BE2C (cell line): ENCODE measurements at regions not wholly inside any gene's neighbourhood (a gene's known extent, or its start where the extent isn't known, plus 50 kb on each side); places are given as distances from the start of the nearest gene placed in this dataset.
A peak's percentile ranks its signal among the peaks of the same experiment; 100 is the strongest.

Experiments used
- DNase-seq: peaks from one replicate; pipeline ENCODE4 v3.0.0-alpha.2; 2020
- H3K27me3 ChIP-seq: fragments of 250-450 bp; sonication (Bioruptor Pico); 2 replicates; pipeline ENCODE4 v1.5.1; 2020; ENCODE audit warnings: mild to moderate bottlenecking
- H3K36me3 ChIP-seq: fragments of 250-450 bp; sonication (Bioruptor Pico); 2 replicates; pipeline ENCODE4 v1.5.1; 2020; ENCODE audit warnings: mild to moderate bottlenecking
- H3K4me1 ChIP-seq: fragments of 250-450 bp; sonication (Bioruptor Pico); 2 replicates; pipeline ENCODE4 v1.5.1; 2020
- H3K4me3 ChIP-seq: 2 replicates; pipeline ENCODE4 v1.5.1; 2011; ENCODE audit warnings: low read depth, low read length
- H3K9me3 ChIP-seq: fragments of 250-450 bp; sonication (Bioruptor Pico); 2 replicates; pipeline ENCODE4 v1.5.1; 2020
- CTCF ChIP-seq: IDR thresholded peaks from 2 replicates; pipeline ENCODE4 v1.5.1; 2012; ENCODE audit warnings: mild to moderate bottlenecking, low read depth, low read length

- DNase-seq, result no peak
- Histone ChIP-seq H3K27me3 (no peaks in the 10 kb centered on the region), H3K9me3 (no peaks in the 10 kb centered on the region), H3K4me1 (peaks cover 4% of the 10 kb centered on the region; the same call in 1 of the 2 replicates), H3K4me3 (no peak overlapping the region), H3K36me3 (no peaks in the 10 kb centered on the region)
- no peak for TF ChIP-seq CTCF
Measured at GRCh38 chr4:100287534-100287933, 97.3 kb upstream of the DDIT4L start.

DNA sequence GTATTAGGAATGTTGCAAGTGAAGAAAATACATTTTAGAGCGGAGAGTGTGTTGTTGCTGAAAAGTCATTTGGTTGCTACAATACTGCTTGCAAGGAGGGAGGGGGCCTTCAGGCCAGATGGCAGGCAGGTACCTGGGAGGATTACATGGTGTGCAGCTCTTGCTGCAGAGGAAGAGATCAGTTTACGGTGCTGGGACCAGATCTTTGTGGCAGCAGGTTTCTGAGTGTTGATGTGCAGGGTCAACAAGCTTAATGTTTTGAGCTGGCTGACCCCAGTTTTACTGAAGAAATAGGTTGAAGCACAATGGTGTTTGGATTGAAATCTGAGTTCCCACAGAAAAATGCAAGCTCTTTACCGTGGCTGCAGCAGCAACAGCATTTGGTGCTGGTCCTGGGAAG lies 96.4 kb upstream of the DDIT4L start:
- TF ChIP-seq CTCF, result no peak
- peaks cover 4% of the 10 kb centered on the region; the same call in 1 of the 2 replicates for H3K4me1 ChIP-seq
- no peaks in the 10 kb centered on the region for H3K36me3 ChIP-seq
- DNase-seq, result no peak
- H3K9me3 ChIP-seq, result no peaks in the 10 kb centered on the region
- H3K4me3 ChIP-seq, result no peak overlapping the region
- H3K27me3 ChIP-seq, result no peaks in the 10 kb centered on the region

DNA sequence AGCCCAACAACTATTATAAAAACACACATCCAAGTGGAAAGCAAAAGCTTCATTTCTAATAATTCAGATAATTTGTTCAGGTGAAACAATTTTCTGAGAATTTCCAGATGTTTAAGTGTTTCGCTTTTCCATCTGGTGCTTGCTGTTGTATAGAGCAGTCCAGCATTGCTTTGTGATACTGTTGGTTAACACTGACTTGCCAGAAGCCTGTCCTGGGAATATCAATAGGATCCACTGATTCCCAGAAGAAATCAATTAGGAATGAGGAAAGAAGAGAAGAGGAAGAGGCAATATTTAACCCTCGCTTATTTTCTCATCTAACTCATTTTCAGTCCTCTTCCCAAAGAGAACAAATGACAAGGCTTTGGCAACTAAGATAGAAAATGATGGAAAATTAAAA lies 94.9 kb upstream of the DDIT4L start:
- no peak for TF ChIP-seq CTCF
- Histone ChIP-seq H3K4me1 (no peaks in the 10 kb centered on the region), H3K4me3 (no peak overlapping the region)

DNA sequence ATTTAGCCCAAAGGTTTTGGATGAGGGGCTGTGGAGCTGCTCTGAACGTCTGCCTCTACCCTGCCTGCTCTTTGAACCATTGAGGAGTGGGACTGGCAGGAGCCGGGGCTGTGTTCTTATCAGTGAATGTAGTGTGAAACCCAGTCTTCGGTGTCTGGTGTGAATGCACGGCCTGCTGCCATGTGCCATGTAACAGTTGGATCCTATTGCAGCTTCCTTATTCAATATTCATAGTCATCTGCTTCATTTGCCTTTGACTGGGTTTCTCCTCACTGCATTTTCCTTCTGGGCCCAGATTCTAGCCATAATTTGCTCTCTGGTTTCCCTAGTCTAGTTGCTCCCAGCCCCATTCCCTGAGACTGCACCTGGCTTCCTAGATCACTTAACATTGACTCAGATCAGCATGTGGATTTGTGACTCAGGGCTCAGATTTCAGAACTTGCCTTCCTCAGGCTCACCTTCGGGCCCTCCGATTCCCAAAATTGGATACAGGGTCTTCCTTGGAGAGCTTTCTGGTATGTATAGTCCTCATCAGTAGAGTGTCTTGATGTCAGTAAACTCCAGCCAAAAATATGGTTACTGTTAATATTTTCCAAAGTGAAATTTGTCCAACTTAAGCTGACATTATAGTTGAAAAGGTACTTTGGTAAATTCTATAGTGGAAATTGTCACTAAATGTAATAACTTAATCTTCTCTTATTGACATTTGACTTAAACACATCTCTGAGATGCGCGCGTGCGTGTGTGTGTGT lies 94.0 kb upstream of the DDIT4L start:
- Histone ChIP-seq H3K27me3 (no peaks in the 10 kb centered on the region), H3K36me3 (no peaks in the 10 kb centered on the region), H3K4me1 (no peaks in the 10 kb centered on the region), H3K9me3 (no peaks in the 10 kb centered on the region), H3K4me3 (no peak overlapping the region)
- DNase-seq, result peak; percentile 20
- no peak for TF ChIP-seq CTCF

More for the DNA sequence above, 94.9 kb upstream of the DDIT4L start:
- DNase-seq, result no peak
- H3K9me3 ChIP-seq, result no peaks in the 10 kb centered on the region
- no peaks in the 10 kb centered on the region for H3K27me3 ChIP-seq
- no peaks in the 10 kb centered on the region for H3K36me3 ChIP-seq

DNA sequence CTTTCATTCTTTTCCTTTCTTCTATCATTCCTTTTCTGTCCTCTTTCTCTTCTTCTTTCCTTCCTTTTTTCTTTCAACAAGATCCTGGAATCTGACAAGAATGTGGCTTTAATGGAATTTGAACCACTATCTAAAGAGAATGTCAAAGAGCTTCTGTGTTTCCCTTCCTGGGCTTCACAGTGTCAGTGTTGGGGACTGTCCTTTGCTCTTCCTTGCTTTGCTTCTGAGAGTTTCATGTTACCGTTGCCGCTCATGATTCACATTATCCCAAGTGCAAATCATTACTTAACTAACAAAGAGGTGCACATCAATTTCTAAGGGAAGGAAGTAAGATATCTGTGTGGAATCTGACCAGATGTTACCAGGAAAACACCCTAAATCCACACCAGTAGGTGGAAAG lies 90.5 kb upstream of the DDIT4L start:
- Histone ChIP-seq H3K27me3 (no peaks in the 10 kb centered on the region), H3K4me1 (no peaks in the 10 kb centered on the region), H3K4me3 (no peak overlapping the region), H3K9me3 (no peaks in the 10 kb centered on the region), H3K36me3 (no peaks in the 10 kb centered on the region)
- TF ChIP-seq CTCF, result no peak
- no peak for DNase-seq

- no peak for TF ChIP-seq CTCF
- H3K4me1 ChIP-seq, result no peaks in the 10 kb centered on the region
Measured at GRCh38 chr4:100278567-100278966, 88.3 kb upstream of the DDIT4L start.

More at GRCh38 chr4:100278567-100278966, 88.3 kb upstream of the DDIT4L start:
- Histone ChIP-seq H3K27me3 (no peaks in the 10 kb centered on the region), H3K36me3 (no peaks in the 10 kb centered on the region), H3K9me3 (no peaks in the 10 kb centered on the region), H3K4me3 (no peak overlapping the region)
- DNase-seq, result no peak
